ENCODE measurements at regions not wholly inside any gene's neighbourhood (a gene's known extent, or its start where the extent isn't known, plus 50 kb on each side); places are given as distances from the start of the nearest gene placed in this dataset.

- no peak overlapping the region for H3K27ac Mint-ChIP-seq
- WGBS (ENCODE audit: insufficient coverage): no CpG with 5 or more reads among the region's 1 CpG
Measured at GRCh38 chr3:95215437-95215957, 1152.6 kb downstream of the NSUN3 start.

GRCh38 chr3:95217661-95218060 lies 1154.8 kb downstream of the NSUN3 start:
- Mint-ChIP-seq H3K27me3 (ENCODE audit: low read depth in 3 of 3) (peaks cover 0 to 1% (median 0%) of the 10 kb centered on the region in 3 donors), H3K36me3 (no peaks in the 10 kb centered on the region), H3K4me3 (no peak overlapping the region), H3K27ac (peak overlapping the region in 1 of 7 donors; percentile 41), H3K4me1 (no peaks in the 10 kb centered on the region), H3K9me3 (peaks cover 0 to 8% (median 3%) of the 10 kb centered on the region in 7 donors)
- no peak overlapping the region for H2AFZ ChIP-seq (ENCODE audit: insufficient read depth, low read depth, low read length, poor library complexity, severe bottlenecking)
- DNase-seq: no peak
- H3K79me2 ChIP-seq (ENCODE audit: insufficient read depth, low read length): no peaks in the 10 kb centered on the region
- no peaks in the 10 kb centered on the region for H4K20me1 ChIP-seq (ENCODE audit: insufficient read depth, low read length)
- H3K4me3 ChIP-seq (replicated peaks in 1 of 3; ENCODE audit: low read depth in 2 of 3, low read length in 3 of 3): no peak overlapping the region
- no peaks in the 10 kb centered on the region for H3K36me3 ChIP-seq (replicated peaks in 1 of 2; ENCODE audit: control insufficient read depth in 1 of 2, insufficient read depth in 2 of 2, low read length in 2 of 2)
- no peaks in the 10 kb centered on the region for H3K4me1 ChIP-seq (ENCODE audit: control insufficient read depth in 1 of 2, insufficient read depth in 2 of 2, low read length in 2 of 2)
- no peak overlapping the region for H3K4me2 ChIP-seq (replicated peaks; ENCODE audit: extremely low read depth, low read length, poor library complexity, severe bottlenecking)
- no peak overlapping the region for H3K27ac ChIP-seq (ENCODE audit: low read depth in 1 of 2, low read length in 2 of 2)
- no peaks in the 10 kb centered on the region for H3K27me3 ChIP-seq (ENCODE audit: control insufficient read depth in 2 of 2, insufficient read depth in 2 of 2, low read length in 2 of 2)
- no peak for TF ChIP-seq CTCF (IDR thresholded peaks at IDR 0.05)
- H3K9ac ChIP-seq (ENCODE audit: insufficient read depth, low read length, poor library complexity, severe bottlenecking): no peak overlapping the region
- intact Hi-C loops (cut with micrococcal nuclease): no loop called here
- H3K9me3 ChIP-seq (replicated peaks in 1 of 2; ENCODE audit: control insufficient read depth in 1 of 2, insufficient read depth in 1 of 2, low read length in 2 of 2): peaks cover 4 to 15% of the 10 kb centered on the region in 2 donors

More at GRCh38 chr3:95215437-95215957, 1152.6 kb downstream of the NSUN3 start:
- H3K4me3 ChIP-seq (replicated peaks in 1 of 3; ENCODE audit: low read depth in 2 of 3, low read length in 3 of 3): no peak overlapping the region
- Mint-ChIP-seq H3K4me1 (no peaks in the 10 kb centered on the region), H3K36me3 (no peaks in the 10 kb centered on the region), H3K27me3 (ENCODE audit: low read depth in 3 of 3) (peaks cover 0 to 1% (median 0%) of the 10 kb centered on the region in 3 donors), H3K9me3 (peaks cover 0 to 13% (median 3%) of the 10 kb centered on the region in 7 donors), H3K4me3 (no peak overlapping the region)
- no peak overlapping the region for H3K9ac ChIP-seq (ENCODE audit: insufficient read depth, low read length, poor library complexity, severe bottlenecking)
- H3K79me2 ChIP-seq (ENCODE audit: insufficient read depth, low read length): no peaks in the 10 kb centered on the region
- DNase-seq: no peak
- TF ChIP-seq CTCF (IDR thresholded peaks at IDR 0.05): no peak
- no peaks in the 10 kb centered on the region for H4K20me1 ChIP-seq (ENCODE audit: insufficient read depth, low read length)
- H3K27me3 ChIP-seq (ENCODE audit: control insufficient read depth in 2 of 2, insufficient read depth in 2 of 2, low read length in 2 of 2): no peaks in the 10 kb centered on the region
- H3K4me1 ChIP-seq (ENCODE audit: control insufficient read depth in 1 of 2, insufficient read depth in 2 of 2, low read length in 2 of 2): no peaks in the 10 kb centered on the region
- H3K36me3 ChIP-seq (replicated peaks in 1 of 2; ENCODE audit: control insufficient read depth in 1 of 2, insufficient read depth in 2 of 2, low read length in 2 of 2): no peaks in the 10 kb centered on the region
- H3K4me2 ChIP-seq (replicated peaks; ENCODE audit: extremely low read depth, low read length, poor library complexity, severe bottlenecking): no peak overlapping the region
- intact Hi-C loops (cut with micrococcal nuclease): no loop called here
- H3K9me3 ChIP-seq (replicated peaks in 1 of 2; ENCODE audit: control insufficient read depth in 1 of 2, insufficient read depth in 1 of 2, low read length in 2 of 2): peaks cover 4 to 15% of the 10 kb centered on the region in 2 donors
- H2AFZ ChIP-seq (ENCODE audit: insufficient read depth, low read depth, low read length, poor library complexity, severe bottlenecking): no peak overlapping the region
- H3K27ac ChIP-seq (ENCODE audit: low read depth in 1 of 2, low read length in 2 of 2): no peak overlapping the region

All from CD14-positive monocyte (primary cell).